ENCODE measurements at regions not wholly inside any gene's neighbourhood (a gene's known extent, or its start where the extent isn't known, plus 50 kb on each side); places are given as distances from the start of the nearest gene placed in this dataset.

- TF ChIP-seq CTCF (IDR thresholded peaks at IDR 0.05; ENCODE audit: insufficient read depth, missing control alignments) = no peak
- no peak for DNase-seq (ENCODE audit: insufficient read length, low spot score)
- FAIRE-seq = no peak
These were observed 124.6 kb upstream of the BCL2L14 start for GRCh38 chr12:11946161-11946560.

- FAIRE-seq = no peak
- no peak for DNase-seq (ENCODE audit: insufficient read length, low spot score)
- TF ChIP-seq CTCF (IDR thresholded peaks at IDR 0.05; ENCODE audit: insufficient read depth, missing control alignments) = no peak
These were observed 123.5 kb upstream of the BCL2L14 start for GRCh38 chr12:11947213-11947612.

- no peak for TF ChIP-seq CTCF (IDR thresholded peaks at IDR 0.05; ENCODE audit: insufficient read depth, missing control alignments)
- no peak for FAIRE-seq
- no peak for DNase-seq (ENCODE audit: insufficient read length, low spot score)
These were observed 120.9 kb upstream of the BCL2L14 start for GRCh38 chr12:11949738-11950411.

- DNase-seq (ENCODE audit: insufficient read length, low spot score) (no peak), FAIRE-seq (no peak)
- TF ChIP-seq CTCF (IDR thresholded peaks at IDR 0.05; ENCODE audit: insufficient read depth, missing control alignments) = no peak
These were observed 119.5 kb upstream of the BCL2L14 start for GRCh38 chr12:11951209-11951608.

- no peak for TF ChIP-seq CTCF (IDR thresholded peaks at IDR 0.05; ENCODE audit: insufficient read depth, missing control alignments)
- FAIRE-seq (no peak), DNase-seq (ENCODE audit: insufficient read length, low spot score) (no peak)
These were observed 117.2 kb upstream of the BCL2L14 start for GRCh38 chr12:11953523-11953922.

- FAIRE-seq (no peak), DNase-seq (ENCODE audit: insufficient read length, low spot score) (no peak)
- no peak for TF ChIP-seq CTCF (IDR thresholded peaks at IDR 0.05; ENCODE audit: insufficient read depth, missing control alignments)
These were observed 116.6 kb upstream of the BCL2L14 start for GRCh38 chr12:11954181-11954580.

- FAIRE-seq (no peak), DNase-seq (ENCODE audit: insufficient read length, low spot score) (no peak)
- TF ChIP-seq CTCF (IDR thresholded peaks at IDR 0.05; ENCODE audit: insufficient read depth, missing control alignments) = no peak
These were observed 112.3 kb upstream of the BCL2L14 start for GRCh38 chr12:11958221-11959091.
